IPS DF 6.9 (cell line): ENCODE measurements at regions not wholly inside any gene's neighbourhood (a gene's known extent, or its start where the extent isn't known, plus 50 kb on each side); places are given as distances from the start of the nearest gene placed in this dataset.

Experiments
- DNase-seq: peaks from one replicate; pipeline ENCODE4 v3.0.0-alpha.2; 2013; ENCODE audit warnings: low read depth, low spot score
- H3K27ac ChIP-seq: one replicate; pipeline ENCODE4 v1.5.1; 2013; ENCODE audit warnings: low read length, control low read depth
- H3K27me3 ChIP-seq: 2 replicates; pipeline ENCODE4 v1.6.1; 2013; ENCODE audit warnings: mild to moderate bottlenecking, low read length; ENCODE audit not compliant: control insufficient read depth, insufficient read depth
- H3K36me3 ChIP-seq: 2 replicates; pipeline ENCODE4 v1.6.1; 2013; ENCODE audit warnings: low read length; ENCODE audit not compliant: control insufficient read depth, insufficient read depth
- H3K4me1 ChIP-seq: 2 replicates; pipeline ENCODE4 v1.6.1; 2013; ENCODE audit warnings: low read length; ENCODE audit not compliant: control insufficient read depth, insufficient read depth
- H3K4me3 ChIP-seq: 2 replicates; pipeline ENCODE4 v1.5.1; 2013; ENCODE audit warnings: mild to moderate bottlenecking, low read length
- H3K9me3 ChIP-seq: 2 replicates; pipeline ENCODE4 v1.6.1; 2013; ENCODE audit warnings: low read length, inconsistent platforms; ENCODE audit not compliant: control insufficient read depth, insufficient read depth
- WGBS: extraction: QIAGEN DNeasy Blood & Tissue Kit; methylation state at CpG from one replicate; pipeline ENCODE4 v1.1.7; 2013; ENCODE audit warnings: mixed read lengths, missing lambda C conversion rate; ENCODE audit not compliant: insufficient read length, insufficient coverage; 5-methylcytosine and 5-hydroxymethylcytosine counted together

DNA sequence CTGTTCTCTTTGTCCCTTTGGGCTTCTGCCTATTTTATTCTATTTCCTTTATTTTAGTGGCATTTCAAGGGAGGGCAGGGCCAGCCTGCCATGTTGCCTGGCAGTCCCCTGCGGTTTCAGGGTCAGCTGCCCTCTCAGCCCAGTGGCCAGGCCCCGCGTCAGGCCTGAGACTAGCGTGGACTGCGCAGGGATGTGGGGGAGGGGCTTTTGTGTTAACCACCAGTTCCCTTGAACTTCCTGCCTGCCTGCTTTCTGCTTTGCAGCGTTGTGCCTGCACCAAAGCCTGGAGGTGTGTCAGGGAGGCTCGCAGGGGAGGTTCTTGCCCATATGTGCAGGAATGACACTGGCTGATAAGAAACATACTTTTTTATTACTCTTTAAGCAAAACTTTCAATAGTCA, 157.6 kb downstream of the SLC35B3 start:
- no peak overlapping the region for H3K4me3 ChIP-seq
- H3K4me1 ChIP-seq = peaks cover 4% of the 10 kb centered on the region
- WGBS = no CpG with 5 or more reads among the region's 7 CpGs
- no peaks in the 10 kb centered on the region for H3K27me3 ChIP-seq
- H3K36me3 ChIP-seq = no peaks in the 10 kb centered on the region
- no peak overlapping the region for H3K27ac ChIP-seq
- DNase-seq = no peak
- no peaks in the 10 kb centered on the region for H3K9me3 ChIP-seq

GRCh38 chr6:8276148-8276547, 159.2 kb downstream of the SLC35B3 start:
- WGBS = no CpG with 5 or more reads among the region's 7 CpGs
- H3K36me3 ChIP-seq = no peaks in the 10 kb centered on the region
- no peak overlapping the region for H3K4me3 ChIP-seq
- no peaks in the 10 kb centered on the region; the same call in 1 of the 2 replicates for H3K9me3 ChIP-seq
- DNase-seq = no peak
- H3K27ac ChIP-seq = no peak overlapping the region
- H3K27me3 ChIP-seq = no peaks in the 10 kb centered on the region
- H3K4me1 ChIP-seq = peaks cover 4% of the 10 kb centered on the region

- no peaks in the 10 kb centered on the region; the same call in 1 of the 2 replicates for H3K9me3 ChIP-seq
- no peaks in the 10 kb centered on the region for H3K36me3 ChIP-seq
- no peak overlapping the region for H3K27ac ChIP-seq
- no peaks in the 10 kb centered on the region for H3K27me3 ChIP-seq
- peaks cover 4% of the 10 kb centered on the region for H3K4me1 ChIP-seq
- no peak for DNase-seq
- H3K4me3 ChIP-seq = no peak overlapping the region
These were observed 159.7 kb downstream of the SLC35B3 start for GRCh38 chr6:8275667-8276066.

DNA sequence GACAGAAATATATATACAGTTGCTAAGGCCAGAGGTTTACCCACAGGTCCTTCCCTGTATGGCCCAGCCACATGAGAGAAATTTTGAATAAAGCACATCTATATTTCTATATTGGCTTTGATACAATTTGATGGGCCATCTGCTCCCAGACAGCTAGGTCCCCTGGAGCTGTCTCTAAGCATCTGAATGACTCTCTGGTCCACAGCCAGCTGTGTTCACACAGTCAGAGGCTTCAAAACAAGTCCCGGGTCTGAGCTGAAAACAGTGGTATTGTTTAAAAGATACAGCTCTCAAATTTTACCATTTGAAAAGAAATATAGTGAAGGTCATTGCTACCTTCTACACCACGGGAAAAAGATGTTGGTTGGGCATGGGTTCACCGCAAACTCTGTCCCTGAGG, 161.1 kb downstream of the SLC35B3 start:
- H3K36me3 ChIP-seq = no peaks in the 10 kb centered on the region
- H3K4me3 ChIP-seq = no peak overlapping the region
- peaks cover 4% of the 10 kb centered on the region for H3K4me1 ChIP-seq
- WGBS = no CpG with 5 or more reads among the region's 3 CpGs
- H3K9me3 ChIP-seq = no peaks in the 10 kb centered on the region; the same call in 1 of the 2 replicates
- no peak overlapping the region for H3K27ac ChIP-seq
- no peaks in the 10 kb centered on the region for H3K27me3 ChIP-seq
- no peak for DNase-seq

DNA sequence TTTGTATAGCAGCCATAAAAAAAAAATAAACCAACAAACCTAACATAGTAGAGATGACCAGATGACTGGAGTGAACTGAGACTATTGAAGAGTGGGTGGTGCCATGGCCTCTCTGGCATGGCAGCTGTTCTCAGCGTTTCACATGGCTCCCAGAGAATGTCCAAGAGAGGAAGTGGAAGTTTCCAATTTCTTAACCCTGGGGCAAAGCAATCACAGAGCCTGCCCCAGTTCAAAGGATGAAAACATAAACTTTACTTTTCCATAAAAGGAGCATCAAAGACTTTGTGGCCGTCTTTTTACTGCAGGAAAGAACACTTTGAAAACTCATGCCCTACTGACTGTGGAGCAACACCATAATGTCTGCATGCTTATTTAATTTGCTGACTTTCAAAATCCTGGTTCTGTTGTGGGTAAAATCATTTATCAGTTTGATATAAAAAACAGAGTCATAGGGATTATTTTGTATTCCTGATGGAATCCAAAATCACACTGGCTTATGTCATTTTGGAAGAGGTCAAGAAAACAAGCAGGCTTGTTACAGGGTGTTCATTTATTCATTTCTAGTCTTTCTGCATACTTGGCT, 165.4 kb downstream of the SLC35B3 start:
- H3K4me1 ChIP-seq = no peaks in the 10 kb centered on the region
- H3K27me3 ChIP-seq = no peaks in the 10 kb centered on the region
- DNase-seq = no peak
- no peaks in the 10 kb centered on the region; the same call in 1 of the 2 replicates for H3K9me3 ChIP-seq
- no peak overlapping the region for H3K4me3 ChIP-seq
- no CpG with 5 or more reads among the region's 2 CpGs for WGBS
- H3K27ac ChIP-seq = no peak overlapping the region
- H3K36me3 ChIP-seq = no peaks in the 10 kb centered on the region

GRCh38 chr6:8269094-8269493, 166.3 kb downstream of the SLC35B3 start:
- Histone ChIP-seq H3K36me3 (no peaks in the 10 kb centered on the region), H3K27ac (no peak overlapping the region), H3K9me3 (no peaks in the 10 kb centered on the region; the same call in 1 of the 2 replicates), H3K4me1 (no peaks in the 10 kb centered on the region), H3K4me3 (no peak overlapping the region), H3K27me3 (no peaks in the 10 kb centered on the region)
- no peak for DNase-seq
- WGBS = no CpG with 5 or more reads among the region's 2 CpGs

- H3K36me3 ChIP-seq = no peaks in the 10 kb centered on the region
- no peak overlapping the region for H3K4me3 ChIP-seq
- no peaks in the 10 kb centered on the region for H3K27me3 ChIP-seq
- WGBS = no CpG with 5 or more reads among the region's 9 CpGs
- no peaks in the 10 kb centered on the region; the same call in 1 of the 2 replicates for H3K9me3 ChIP-seq
- no peak for DNase-seq
- H3K27ac ChIP-seq = no peak overlapping the region
- H3K4me1 ChIP-seq = no peaks in the 10 kb centered on the region
These were observed 166.3 kb upstream of the EEF1E1 start for GRCh38 chr6:8268606-8269005.

GRCh38 chr6:8268156-8268555, 165.8 kb upstream of the EEF1E1 start:
- Histone ChIP-seq H3K27me3 (no peaks in the 10 kb centered on the region), H3K4me1 (no peaks in the 10 kb centered on the region), H3K4me3 (no peak overlapping the region), H3K27ac (no peak overlapping the region), H3K36me3 (no peaks in the 10 kb centered on the region), H3K9me3 (no peaks in the 10 kb centered on the region; the same call in 1 of the 2 replicates)
- no peak for DNase-seq
- WGBS = no CpG with 5 or more reads among the region's 1 CpG

DNA sequence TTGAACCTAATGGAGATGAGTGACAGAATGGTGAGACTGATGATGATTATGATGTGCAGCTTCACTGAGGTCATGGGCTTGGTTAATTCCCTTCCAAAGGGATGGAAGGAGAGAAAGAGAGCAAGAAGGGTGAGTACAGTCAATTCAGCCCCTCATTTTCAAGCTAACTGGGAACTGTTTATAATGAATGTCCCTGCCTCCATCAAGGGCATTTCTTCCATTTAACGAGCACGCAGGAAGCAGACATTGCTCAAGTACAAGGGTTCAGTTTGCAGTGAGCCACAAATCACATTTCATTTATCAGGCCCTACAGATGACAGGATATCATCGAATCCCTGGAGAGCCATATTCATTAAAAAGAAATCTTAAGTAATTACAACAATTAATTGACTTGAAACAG, 158.3 kb upstream of the EEF1E1 start:
- WGBS = no CpG with 5 or more reads among the region's 3 CpGs
- DNase-seq = no peak
- H3K4me1 ChIP-seq = no peaks in the 10 kb centered on the region
- H3K4me3 ChIP-seq = no peak overlapping the region
- no peak overlapping the region for H3K27ac ChIP-seq
- no peaks in the 10 kb centered on the region for H3K9me3 ChIP-seq
- H3K27me3 ChIP-seq = no peaks in the 10 kb centered on the region
- no peaks in the 10 kb centered on the region for H3K36me3 ChIP-seq

DNA sequence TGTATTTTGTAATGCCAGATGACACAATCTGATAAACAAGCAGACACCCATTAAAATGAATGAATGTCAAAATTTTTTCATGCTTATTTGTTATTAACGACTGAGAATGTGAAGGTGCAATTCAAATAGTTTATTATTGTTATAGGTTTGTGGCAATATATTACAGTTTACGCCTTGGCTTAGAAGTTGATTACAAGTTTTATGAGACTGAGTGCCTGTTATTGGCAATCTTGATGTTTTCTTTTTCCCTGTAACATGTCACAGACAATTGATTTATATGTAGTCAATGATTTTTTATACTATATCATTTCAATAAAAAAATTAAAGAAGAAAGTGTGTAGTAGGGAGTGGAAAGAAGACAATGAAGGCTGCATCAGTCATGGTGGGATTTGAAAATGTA, 144.1 kb upstream of the EEF1E1 start:
- H3K9me3 ChIP-seq = no peaks in the 10 kb centered on the region
- no peak overlapping the region for H3K4me3 ChIP-seq
- no peaks in the 10 kb centered on the region for H3K4me1 ChIP-seq
- no peaks in the 10 kb centered on the region for H3K27me3 ChIP-seq
- H3K27ac ChIP-seq = no peak overlapping the region
- no CpG with 5 or more reads among the region's 2 CpGs for WGBS
- H3K36me3 ChIP-seq = no peaks in the 10 kb centered on the region
- DNase-seq = no peak

DNA sequence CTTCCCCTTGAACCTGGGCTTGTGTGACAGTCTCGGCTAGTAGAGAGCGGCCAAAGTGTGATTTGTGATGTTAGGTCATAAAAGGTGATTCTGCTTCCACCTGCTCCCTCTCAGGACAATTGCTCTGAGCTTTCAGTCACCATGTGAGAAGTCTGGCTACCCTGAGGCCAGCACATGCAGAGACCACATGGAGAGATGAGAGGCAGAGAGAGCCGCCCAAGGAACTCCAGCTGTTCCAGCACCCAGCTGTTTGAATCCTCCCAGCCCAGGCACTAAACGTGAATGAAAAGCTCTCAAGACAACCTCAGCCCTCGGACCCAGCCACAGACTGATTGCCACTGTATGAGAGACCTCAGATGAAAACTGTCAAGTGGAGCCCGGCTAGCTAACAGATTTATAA, 143.4 kb upstream of the EEF1E1 start:
- no CpG with 5 or more reads among the region's 6 CpGs for WGBS
- Histone ChIP-seq H3K36me3 (no peaks in the 10 kb centered on the region), H3K27ac (no peak overlapping the region), H3K27me3 (no peaks in the 10 kb centered on the region), H3K9me3 (no peaks in the 10 kb centered on the region), H3K4me1 (no peaks in the 10 kb centered on the region), H3K4me3 (no peak overlapping the region)
- DNase-seq = no peak
